Vagina (tissue), 2 donors: ENCODE measurements at regions not wholly inside any gene's neighbourhood (a gene's known extent, or its start where the extent isn't known, plus 50 kb on each side); places are given as distances from the start of the nearest gene placed in this dataset.

Experiments
- CTCF ChIP-seq, 3 experiments: fragments of 450-650 bp in 2 of 3; fragments of 200-600 bp in 1 of 3; sonication (generic) in 1 of 3; IDR thresholded peaks; one replicate each; pipeline ENCODE4 v1.5.1; 2017 to 2019; ENCODE audit warnings: antibody characterized with exemption in 3 of 3, mild to moderate bottlenecking in 2 of 3, moderate library complexity in 2 of 3
- POLR2A ChIP-seq, 2 donors: fragments of 450-650 bp; IDR thresholded peaks; one replicate each; pipeline ENCODE4 v1.6.1; 2017; ENCODE audit warnings: antibody characterized with exemption in 2 of 2, mild to moderate bottlenecking in 2 of 2, moderate library complexity in 2 of 2

- no peak for TF ChIP-seq CTCF (IDR thresholded peaks at IDR 0.05)
- no peak for TF ChIP-seq POLR2A (IDR thresholded peaks at IDR 0.05)
Measured at GRCh38 chr2:128911276-128911675, 592.6 kb upstream of the HS6ST1 start.
